ENCODE measurements at regions not wholly inside any gene's neighbourhood (a gene's known extent, or its start where the extent isn't known, plus 50 kb on each side); places are given as distances from the start of the nearest gene placed in this dataset.

DNA sequence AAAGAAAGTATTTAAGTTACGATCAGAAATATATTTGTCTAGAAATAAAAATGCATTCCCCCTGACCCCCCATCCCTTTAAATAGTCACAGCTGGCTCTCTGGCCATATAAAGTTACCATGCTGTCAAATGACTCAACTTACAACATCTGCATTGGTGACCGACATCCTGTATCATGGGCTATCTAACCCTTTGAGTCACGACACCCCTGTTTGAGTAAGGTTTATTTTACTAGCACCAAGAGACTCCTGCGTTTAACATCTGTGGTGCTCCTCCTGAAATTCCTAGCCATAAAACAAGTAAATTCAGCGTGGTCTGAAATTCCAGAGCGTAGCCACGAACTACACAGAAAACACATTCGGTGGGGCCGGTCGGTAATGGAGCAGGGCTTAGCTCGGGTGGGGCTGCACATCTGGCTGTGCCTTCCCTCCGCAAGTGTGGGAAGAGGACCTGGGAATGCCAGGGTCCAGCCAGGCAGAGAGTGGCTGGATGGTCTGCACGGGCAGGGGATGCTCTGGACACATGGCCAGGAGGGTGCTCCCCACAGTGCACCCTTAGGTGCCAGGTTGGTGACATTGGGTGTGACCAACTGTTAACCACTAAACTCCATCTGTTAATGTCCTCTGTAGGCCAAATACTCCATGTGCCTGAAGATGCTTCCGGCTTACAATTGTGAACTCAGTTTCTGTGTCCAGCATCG is 53.0 kb upstream of the CLDN14 start:
- no peak overlapping the region for H3K4me3 ChIP-seq
- no peak overlapping the region for H3K27ac ChIP-seq
- no peak for TF ChIP-seq CTCF (IDR thresholded peaks at IDR 0.05)
- no peak for DNase-seq (ENCODE audit: low spot score)

DNA sequence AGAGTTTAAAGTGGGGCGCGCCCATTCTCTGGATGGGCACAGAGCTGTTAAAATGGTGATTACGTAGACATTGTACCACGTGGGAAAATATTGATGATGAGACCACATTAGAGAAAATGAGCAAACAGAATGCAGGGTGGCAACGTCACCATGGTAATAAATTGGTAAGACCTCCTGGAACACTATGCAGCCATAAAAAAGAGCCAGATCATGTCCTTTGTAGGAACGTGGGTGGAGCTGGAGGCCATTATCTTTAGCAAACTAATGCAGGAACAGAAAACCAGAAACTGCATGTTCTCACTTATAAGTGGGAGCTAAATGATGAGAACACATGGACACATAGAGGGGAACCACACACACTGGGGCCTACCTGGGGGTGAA is 53.5 kb upstream of the CLDN14 start:
- TF ChIP-seq CTCF (IDR thresholded peaks at IDR 0.05), result no peak
- Histone ChIP-seq H3K27ac (no peak overlapping the region), H3K4me3 (no peak overlapping the region)
- DNase-seq (ENCODE audit: low spot score), result no peak

- TF ChIP-seq CTCF (IDR thresholded peaks at IDR 0.05), result no peak
- no peak for DNase-seq (ENCODE audit: low spot score)
- H3K4me3 ChIP-seq, result no peak overlapping the region
- no peak overlapping the region for H3K27ac ChIP-seq
Observed at GRCh38 chr21:36534656-36535055, 54.7 kb upstream of the CLDN14 start.

- H3K27ac ChIP-seq, result no peak overlapping the region
- no peak overlapping the region for H3K4me3 ChIP-seq
- DNase-seq (ENCODE audit: low spot score), result peak; percentile 33
- no peak for TF ChIP-seq CTCF (IDR thresholded peaks at IDR 0.05)
Observed at GRCh38 chr21:36535618-36536241, 55.8 kb upstream of the CLDN14 start.

DNA sequence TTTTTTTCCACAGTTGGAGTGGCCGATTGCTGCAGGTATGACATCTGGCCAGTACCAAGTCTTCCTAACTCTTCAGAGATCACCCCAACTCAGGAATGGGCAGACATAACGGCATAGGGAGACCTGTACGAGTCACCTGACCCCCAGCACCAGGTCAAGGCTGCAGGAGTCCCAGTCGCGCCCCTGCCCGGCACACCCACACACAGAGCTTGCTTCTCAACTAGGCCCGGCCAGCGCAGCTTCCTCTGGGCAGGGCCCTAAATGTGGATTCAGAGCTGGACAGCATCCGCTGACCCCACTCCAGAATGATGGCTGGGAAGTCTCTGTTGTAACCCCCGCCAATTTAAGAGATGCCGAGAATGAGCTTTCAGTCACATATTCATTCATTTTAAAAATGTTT is 58.8 kb upstream of the CLDN14 start:
- DNase-seq (ENCODE audit: low spot score), result peak; percentile 22
- Histone ChIP-seq H3K27ac (no peak overlapping the region), H3K4me3 (no peak overlapping the region)
- TF ChIP-seq CTCF (IDR thresholded peaks at IDR 0.05), result no peak

GRCh38 chr21:36539434-36540150 is 59.7 kb upstream of the CLDN14 start:
- no peak overlapping the region for H3K4me3 ChIP-seq
- TF ChIP-seq CTCF (IDR thresholded peaks at IDR 0.05), result no peak
- H3K27ac ChIP-seq, result no peak overlapping the region
- peak; percentile 28 for DNase-seq (ENCODE audit: low spot score)

Data from coronary artery (tissue), 2 donors.